HT-29 (cell line): ENCODE measurements at regions not wholly inside any gene's neighbourhood (a gene's known extent, or its start where the extent isn't known, plus 50 kb on each side); places are given as distances from the start of the nearest gene placed in this dataset.

ENCODE experiments used
- DNase-seq: peaks from one replicate; pipeline ENCODE4 v3.0.0-alpha.2; 2015; ENCODE audit warnings: low spot score

- DNase-seq, result no peak
Measured at GRCh38 chr5:164346785-164347630, 841.6 kb downstream of the MAT2B start.

DNA sequence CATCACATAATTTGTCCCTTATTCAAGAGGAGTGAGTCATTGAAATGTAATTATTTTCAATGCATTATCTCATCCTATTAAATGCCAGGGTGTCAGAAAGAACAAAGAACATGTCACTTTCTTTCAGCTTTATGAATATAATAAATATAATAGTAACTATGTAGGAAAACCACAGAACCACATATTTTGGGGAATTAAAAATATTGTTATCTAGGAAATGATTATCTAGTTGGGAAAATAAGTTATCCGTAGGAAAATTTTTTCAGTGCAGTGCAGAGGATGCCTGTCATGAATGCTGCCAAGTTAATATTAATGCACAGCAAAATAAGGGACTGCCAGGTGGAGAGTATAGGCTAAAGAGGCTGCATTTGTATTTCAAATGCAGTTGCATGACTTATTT is 844.8 kb downstream of the MAT2B start:
- DNase-seq, result no peak

- DNase-seq, result no peak
Measured at GRCh38 chr5:164351245-164351834, 845.9 kb downstream of the MAT2B start.

DNA sequence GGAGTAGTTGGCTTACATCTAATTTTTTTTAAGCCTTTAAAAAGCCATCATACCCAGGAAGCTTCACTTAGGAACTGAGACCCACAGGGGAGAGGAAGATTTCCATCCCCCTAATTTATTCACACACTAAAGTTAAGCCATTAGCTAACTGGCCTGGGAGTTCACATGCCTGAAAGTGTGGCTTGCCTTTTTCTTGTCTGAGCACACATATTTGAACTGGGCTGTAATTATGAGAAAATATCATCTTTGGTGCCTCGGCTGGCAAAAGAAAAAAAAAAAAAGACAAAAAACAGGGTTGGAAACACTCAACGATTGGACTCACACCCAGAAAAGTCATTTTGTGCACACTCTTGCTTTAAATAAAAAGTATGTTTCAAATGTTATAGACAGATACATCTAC is 847.3 kb downstream of the MAT2B start:
- no peak for DNase-seq

GRCh38 chr5:164353155-164353554 is 847.7 kb downstream of the MAT2B start:
- DNase-seq, result no peak

DNA sequence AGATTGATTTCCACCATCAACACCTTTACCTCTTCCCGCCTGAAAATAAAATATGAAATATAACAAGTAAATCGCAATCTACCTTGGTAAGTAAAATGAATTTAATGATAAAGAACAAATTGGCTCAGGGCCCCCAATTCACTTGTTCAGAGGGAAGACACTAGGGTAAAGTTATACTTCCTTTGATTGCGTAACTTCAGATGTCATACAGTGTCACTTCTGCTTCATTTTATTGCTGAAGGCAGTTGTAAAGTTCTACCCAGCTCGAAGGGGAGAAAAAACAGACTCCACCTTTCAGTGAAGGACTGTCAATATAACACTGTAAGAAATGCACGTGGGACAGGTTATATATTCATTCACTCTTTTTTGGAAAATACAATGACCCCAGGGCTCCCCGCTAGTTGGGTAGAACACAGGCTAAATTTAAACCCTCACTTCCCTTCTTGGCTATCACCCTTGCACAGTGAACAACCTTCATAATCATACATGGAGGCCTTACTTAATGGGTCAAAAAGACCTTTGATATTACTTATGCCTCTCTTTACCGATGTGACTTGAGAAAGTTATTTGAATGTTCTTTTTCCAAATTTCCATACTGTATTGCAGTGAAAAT is 848.8 kb downstream of the MAT2B start:
- DNase-seq, result no peak

DNA sequence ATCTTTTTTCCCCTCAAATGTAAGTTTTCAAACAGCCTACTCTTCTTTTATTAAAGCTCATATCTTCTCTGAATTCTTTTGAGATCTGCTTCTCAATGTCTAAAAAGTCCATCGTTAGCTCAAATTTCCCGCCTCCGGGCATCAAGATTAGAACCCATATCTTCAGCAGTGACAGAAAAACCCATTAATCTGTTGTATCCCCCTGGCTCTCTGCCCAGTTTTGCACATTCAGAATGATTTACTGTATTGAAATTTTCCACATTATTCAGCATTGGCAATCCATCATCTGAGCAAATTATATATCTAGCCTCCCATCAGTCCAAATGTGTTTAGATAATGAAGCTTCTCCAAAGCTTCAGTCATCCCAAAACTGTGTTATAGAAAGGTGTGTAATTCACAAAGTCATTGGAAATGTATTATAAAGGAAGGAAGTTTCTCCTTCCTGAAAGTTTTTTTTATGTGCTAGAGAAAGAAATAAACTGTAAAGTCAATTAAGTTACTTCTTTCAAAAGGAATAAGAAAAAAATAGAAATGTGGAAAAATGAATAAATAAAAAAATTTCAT is 849.9 kb downstream of the MAT2B start:
- no peak for DNase-seq

DNA sequence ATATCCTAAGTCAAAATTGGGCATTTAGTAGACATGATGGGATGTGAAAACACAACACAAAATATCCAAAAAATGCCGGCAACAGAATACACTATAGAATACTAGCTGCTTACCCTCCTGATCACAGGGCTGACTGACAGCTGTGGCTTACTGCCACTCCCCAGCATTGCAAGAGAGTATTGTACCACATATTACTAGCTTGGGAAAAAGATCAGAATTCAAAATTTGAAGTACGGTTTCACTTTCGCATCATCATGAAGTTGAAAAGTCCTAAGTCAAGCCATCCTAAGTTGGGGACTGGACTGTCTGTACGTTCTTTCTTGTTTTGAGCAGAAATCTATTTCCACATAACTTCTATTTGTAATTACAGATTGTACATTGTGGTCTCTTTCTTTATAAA is 851.4 kb downstream of the MAT2B start:
- no peak for DNase-seq

DNA sequence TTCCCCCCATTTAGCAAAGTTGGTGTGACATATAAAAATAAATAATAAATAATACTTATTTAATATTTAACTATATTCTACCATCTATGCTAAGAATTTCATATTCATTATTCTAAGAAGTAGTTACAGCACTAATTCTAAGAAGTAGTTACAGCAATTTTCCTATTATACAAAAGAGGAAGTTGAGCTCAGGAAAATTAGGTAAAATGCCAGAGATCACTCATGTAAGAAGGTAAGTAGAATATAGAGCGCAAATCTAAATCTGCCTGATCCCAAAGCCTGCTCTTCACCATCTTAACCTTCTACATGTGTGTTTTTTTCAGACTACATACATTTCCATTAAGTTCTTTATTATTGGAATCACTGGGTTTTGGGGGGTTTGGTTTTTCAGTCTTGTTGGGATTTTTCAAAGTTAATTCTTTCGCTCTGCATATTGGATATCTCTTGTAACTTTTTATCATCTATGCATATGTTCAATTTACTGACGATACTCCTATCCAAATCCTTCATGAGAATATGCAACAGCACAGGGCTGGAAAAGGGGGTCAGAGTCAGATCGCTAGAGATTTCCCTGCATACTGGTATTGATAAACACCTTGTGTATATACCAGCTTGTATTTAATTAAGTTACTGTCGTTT is 852.1 kb downstream of the MAT2B start:
- DNase-seq, result no peak

DNA sequence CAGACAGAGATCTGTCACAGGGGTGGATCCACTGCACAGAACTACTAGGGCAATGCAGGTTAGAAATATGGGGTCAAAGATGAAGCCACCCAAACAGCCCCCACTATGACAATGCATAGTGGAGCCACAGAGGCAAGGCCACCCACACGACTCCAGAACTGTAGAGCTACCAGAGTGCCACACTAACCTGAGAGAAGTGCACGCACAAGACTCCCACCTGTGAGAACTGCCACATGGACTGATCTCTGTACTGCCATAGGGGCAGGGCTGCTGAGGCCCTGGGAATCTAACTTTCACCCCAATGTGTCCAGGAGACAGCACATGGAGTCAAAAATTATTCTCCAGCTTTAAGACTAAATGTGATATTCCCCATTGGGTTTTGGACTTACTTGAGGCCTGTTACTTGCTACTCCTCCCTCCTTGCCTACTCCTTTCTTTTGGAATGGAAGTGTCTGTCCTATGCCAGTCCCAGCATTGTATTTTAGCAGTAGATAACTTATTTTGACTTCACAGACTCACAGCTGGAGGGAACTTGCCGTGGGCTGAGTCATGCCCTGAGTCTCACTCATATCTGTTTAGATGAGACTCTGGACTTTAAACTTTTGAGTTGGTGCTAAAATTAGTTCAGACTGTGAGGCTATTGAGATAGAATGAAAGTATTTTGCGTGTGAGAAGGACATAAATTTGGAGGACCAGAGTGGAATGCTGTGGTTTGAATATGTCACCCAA is 853.3 kb downstream of the MAT2B start:
- DNase-seq, result no peak

- DNase-seq, result no peak
Measured at GRCh38 chr5:164359260-164360255, 854.1 kb downstream of the MAT2B start.

- DNase-seq, result no peak
Measured at GRCh38 chr5:164360589-164360988, 855.2 kb downstream of the MAT2B start.

DNA sequence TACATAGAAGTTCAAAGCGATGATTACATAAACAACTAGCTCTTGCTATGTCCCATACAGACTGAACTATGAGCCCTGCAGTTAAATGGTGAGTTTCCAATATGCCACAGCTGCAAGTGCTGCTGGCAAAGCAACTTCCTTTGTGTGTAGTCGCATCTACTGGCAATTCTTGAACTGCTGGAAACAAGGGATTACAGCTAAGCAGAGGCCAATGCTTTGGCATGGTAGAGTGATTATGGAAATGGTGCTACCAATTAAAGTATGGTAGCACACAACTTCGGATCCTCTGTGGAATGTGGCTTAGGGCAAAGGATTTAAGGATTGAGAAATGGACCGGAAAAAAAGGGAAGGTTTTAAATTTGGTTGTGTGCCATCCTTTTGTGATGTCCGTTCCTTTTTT is 856.6 kb downstream of the MAT2B start:
- DNase-seq, result no peak

DNA sequence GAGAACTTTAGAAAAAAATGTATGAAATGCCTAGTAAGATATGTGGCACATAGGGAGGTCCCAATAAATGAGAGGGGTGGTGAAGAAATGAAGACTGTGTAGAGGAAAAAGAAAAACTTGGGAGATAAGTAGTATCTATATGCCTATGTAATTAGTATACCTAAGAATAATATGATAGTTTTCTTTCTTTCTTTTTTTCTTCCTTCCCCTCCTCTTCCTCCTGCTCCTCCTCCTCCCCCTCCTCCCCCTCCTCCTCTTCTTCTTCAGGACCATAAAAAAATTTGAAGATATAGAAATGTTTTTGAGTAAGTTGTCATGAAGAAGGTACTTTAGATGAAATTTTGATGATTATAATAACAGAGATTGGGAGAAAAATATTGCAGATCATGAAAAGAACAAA is 857.4 kb downstream of the MAT2B start:
- DNase-seq, result no peak

DNA sequence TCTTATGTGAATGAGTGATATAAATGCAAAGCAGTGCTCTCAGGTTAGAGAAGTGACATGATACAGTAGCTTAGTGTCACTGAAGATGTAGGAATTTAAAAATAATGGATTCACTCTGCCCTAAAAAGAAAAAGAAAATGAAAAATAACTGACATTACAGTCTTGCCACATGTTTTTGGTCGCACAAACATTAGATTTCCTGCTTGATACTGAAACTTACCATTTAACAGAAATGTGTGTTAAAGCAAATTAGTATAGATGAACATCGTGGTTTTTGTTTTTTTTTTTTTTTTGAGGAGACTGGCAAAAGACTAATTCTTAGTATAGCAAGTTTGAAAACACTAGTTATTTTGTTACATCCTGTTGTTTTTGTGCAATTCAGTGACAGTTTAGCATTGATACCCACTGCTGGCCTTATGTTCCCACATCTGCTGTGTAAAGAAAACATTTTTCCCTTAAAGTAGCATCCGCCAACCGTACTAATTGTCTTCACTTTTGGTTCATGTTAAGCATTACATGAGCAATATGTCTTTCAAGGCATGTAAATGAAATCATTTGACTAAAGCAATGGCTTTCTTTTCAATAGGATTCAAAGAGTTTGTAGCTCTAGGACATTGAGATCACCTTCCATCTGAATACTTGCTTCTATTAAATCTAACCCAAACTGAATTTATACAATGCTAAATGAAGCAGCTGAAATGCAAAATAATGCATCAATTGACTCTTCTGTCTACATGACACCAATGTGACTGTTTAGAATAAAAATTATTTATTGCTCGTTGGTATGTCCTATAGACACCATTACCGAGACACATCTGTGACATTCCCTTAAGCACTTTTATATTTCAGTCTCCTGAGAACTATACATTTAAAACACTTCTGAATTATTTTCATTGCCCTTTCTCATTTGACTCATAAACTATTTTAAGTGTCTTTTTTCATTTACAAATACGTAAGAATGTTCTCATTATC is 859.1 kb downstream of the MAT2B start:
- no peak for DNase-seq

DNA sequence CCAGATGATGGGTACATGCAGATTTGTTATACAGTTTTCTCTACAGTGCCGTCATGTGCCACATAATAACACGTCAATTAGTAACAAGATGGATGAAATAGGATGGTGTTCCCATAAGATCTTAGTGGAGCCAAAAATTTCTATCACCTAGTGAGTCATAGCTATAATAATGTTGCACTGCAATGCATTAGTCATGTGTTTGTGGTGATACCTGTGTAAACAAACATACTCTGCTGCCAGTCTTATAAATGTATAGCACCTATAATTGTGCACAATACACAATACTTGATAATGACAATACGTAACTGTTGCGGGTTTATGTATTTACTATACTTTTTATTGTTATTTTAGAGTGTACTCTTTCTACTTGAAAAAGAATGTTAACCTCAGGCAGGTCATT is 865.4 kb downstream of the MAT2B start:
- no peak for DNase-seq

- no peak for DNase-seq
Measured at GRCh38 chr5:164372892-164373291, 867.5 kb downstream of the MAT2B start.

GRCh38 chr5:164373876-164374275 is 868.5 kb downstream of the MAT2B start:
- DNase-seq, result no peak

DNA sequence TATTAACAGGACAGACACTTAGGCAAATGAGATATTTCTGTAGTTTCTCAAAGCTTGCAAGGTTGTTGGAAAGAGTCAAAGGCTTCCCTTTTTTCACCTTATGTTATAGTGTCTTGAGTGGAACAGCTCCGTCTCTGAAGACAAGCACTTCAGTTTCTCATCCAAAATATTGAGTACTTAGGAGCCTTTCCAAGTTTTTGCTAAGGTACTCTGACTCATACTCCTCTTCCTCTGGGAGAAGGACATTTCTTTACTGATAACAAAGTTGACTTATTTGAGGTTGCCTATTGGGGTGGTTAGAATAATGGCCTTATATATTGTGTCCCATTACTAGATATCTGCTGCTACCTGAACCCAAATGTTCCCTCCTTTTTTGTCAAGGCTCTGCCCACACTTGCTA is 869.6 kb downstream of the MAT2B start:
- no peak for DNase-seq
